B cell (primary cell): ENCODE measurements at regions not wholly inside any gene's neighbourhood (a gene's known extent, or its start where the extent isn't known, plus 50 kb on each side); places are given as distances from the start of the nearest gene placed in this dataset.

ENCODE experiments used
- ATAC-seq: fragments of 200-7000 bp; cut with Tn5 transposase; one replicate; pipeline ENCODE4 v1.10.0; 2021; ENCODE audit warnings: low read depth, mild to moderate bottlenecking, moderate number of reproducible peaks, moderate library complexity
- CTCF ChIA-PET: fragments of 350-600 bp; sonication (Branson Sonifier 250); formaldehyde crosslinking; loops from one replicate; lab custom pipeline; 2021; ENCODE audit warnings: antibody characterized with exemption, inconsistent platforms; lab: Charles Lee
- POLR2A ChIA-PET: fragments of 350-600 bp; sonication (Branson Sonifier 250); formaldehyde crosslinking; loops from one replicate; lab custom pipeline; 2021; ENCODE audit warnings: antibody characterized with exemption; lab: Charles Lee
- DNase-seq: peaks from one replicate; pipeline ENCODE4 v3.0.0; 2013
- H2AFZ ChIP-seq: 2 replicates; pipeline ENCODE4 v1.6.1; 2012; ENCODE audit warnings: mild to moderate bottlenecking, low read depth, low read length; ENCODE audit not compliant: insufficient read depth, poor library complexity, severe bottlenecking
- H3K27ac ChIP-seq, 2 donors: 1 replicate in 1 of 2; 2 replicates in 1 of 2; pipeline ENCODE4 v1.5.1; 2012 to 2013; ENCODE audit warnings: low read length in 2 of 2, mild to moderate bottlenecking in 2 of 2, moderate library complexity in 1 of 2
- H3K27me3 ChIP-seq, 4 experiments: fragments of 200-600 bp in 1 of 4; sonication (generic) in 1 of 4; replicated peaks in 1 of 4; 1 replicate in 2 of 4; 2 replicates in 2 of 4; pipeline versions ENCODE4 v1.6.1 to v1.7.0; 2013 to 2016; ENCODE audit warnings: low read length in 3 of 4, mild to moderate bottlenecking in 2 of 4, mixed read lengths in 1 of 4, moderate library complexity in 1 of 4; ENCODE audit not compliant: insufficient read depth in 4 of 4, control insufficient read depth in 3 of 4; ENCODE audit errors: control extremely low read depth in 1 of 4
- H3K36me3 ChIP-seq, 2 experiments: replicated peaks in 1 of 2; 1 replicate in 1 of 2; 2 replicates in 1 of 2; pipeline versions ENCODE4 v1.6.1 to v1.7.1; 2013; ENCODE audit warnings: low read length in 1 of 2; ENCODE audit not compliant: insufficient read depth in 2 of 2, control insufficient read depth in 1 of 2; ENCODE audit errors: control extremely low read depth in 1 of 2, extremely low read depth in 1 of 2
- H3K4me1 ChIP-seq, 2 donors: fragments of 200-600 bp in 1 of 2; sonication (generic) in 1 of 2; 1 replicate in 1 of 2; 2 replicates in 1 of 2; pipeline versions ENCODE4 v1.5.1 to v1.6.1; 2013 to 2017; ENCODE audit warnings: low read length in 2 of 2; ENCODE audit not compliant: control insufficient read depth in 2 of 2, insufficient read depth in 2 of 2
- H3K4me2 ChIP-seq: replicated peaks from 2 replicates; pipeline ENCODE3; 2012; ENCODE audit warnings: mild to moderate bottlenecking, low read depth, low read length; ENCODE audit not compliant: poor library complexity, severe bottlenecking
- H3K4me3 ChIP-seq, 5 experiments: fragments of 200-600 bp in 1 of 5; sonication (generic) in 1 of 5; 1 replicate in 3 of 5; 2 replicates in 2 of 5; pipeline versions ENCODE4 v1.5.1 to v1.7.0; 2011 to 2016; ENCODE audit warnings: low read length in 4 of 5, mild to moderate bottlenecking in 4 of 5, low read depth in 2 of 5, control low read depth in 1 of 5, moderate library complexity in 1 of 5; ENCODE audit not compliant: insufficient read depth in 1 of 5; ENCODE audit errors: control extremely low read depth in 1 of 5, extremely low read depth in 1 of 5
- H3K79me2 ChIP-seq: fragments of 200-600 bp; sonication (generic); one replicate; pipeline ENCODE4 v1.6.0; 2016; ENCODE audit warnings: low read length; ENCODE audit not compliant: control insufficient read depth, insufficient read depth
- H3K9ac ChIP-seq: fragments of 200-600 bp; sonication (generic); 2 replicates; pipeline ENCODE4 v1.6.1; 2017; ENCODE audit warnings: mild to moderate bottlenecking, low read length, moderate library complexity
- H3K9me3 ChIP-seq, 3 donors: one replicate each; pipeline versions ENCODE4 v1.6.1 to v1.7.1; 2013; ENCODE audit warnings: low read length in 2 of 3; ENCODE audit not compliant: control insufficient read depth in 2 of 3, insufficient read depth in 1 of 3; ENCODE audit errors: control extremely low read depth in 1 of 3
- H4K20me1 ChIP-seq: 2 replicates; pipeline ENCODE4 v1.6.0; 2012; ENCODE audit warnings: mild to moderate bottlenecking, low read length; ENCODE audit not compliant: insufficient read depth, control insufficient read depth, poor library complexity, severe bottlenecking
- H3K27ac Mint-ChIP-seq: one replicate; pipeline ENCODE4 v1.8.0; 2021; ENCODE audit warnings: mixed read lengths
- H3K27me3 Mint-ChIP-seq: one replicate; pipeline ENCODE4 v1.8.0; 2021; ENCODE audit warnings: mixed read lengths
- H3K4me1 Mint-ChIP-seq: one replicate; pipeline ENCODE4 v1.8.0; 2021; ENCODE audit warnings: mixed read lengths
- H3K4me3 Mint-ChIP-seq: one replicate; pipeline ENCODE4 v1.8.0; 2021; ENCODE audit warnings: mixed read lengths
- H3K9me3 Mint-ChIP-seq: one replicate; pipeline ENCODE4 v1.8.0; 2022; ENCODE audit warnings: mixed read lengths; ENCODE audit not compliant: insufficient read depth
- EZH2 ChIP-seq: IDR thresholded peaks from 2 replicates; pipeline ENCODE4 v1.6.1; 2012; ENCODE audit warnings: borderline replicate concordance, low read depth, mild to moderate bottlenecking, moderate library complexity, low read length; ENCODE audit not compliant: insufficient read depth, poor library complexity, severe bottlenecking
- WGBS: methylation state at CpG from one replicate; pipeline ENCODE4 v1.1.5; 2013; ENCODE audit warnings: missing lambda C conversion rate; ENCODE audit not compliant: insufficient coverage; 5-methylcytosine and 5-hydroxymethylcytosine counted together
- intact Hi-C: fragments of 100-400 bp; cut with micrococcal nuclease; formaldehyde crosslinking; loops from one replicate; pipeline ENCODE4 v1.10.0; 2022
- TF ChIP-seq, protein P1 (sequence below): fragments of 200-600 bp; IDR thresholded peaks from one replicate; pipeline ENCODE4 v1.8.0; 2022; ENCODE audit warnings: antibody characterized with exemption, mild to moderate bottlenecking

GRCh38 chr11:81255895-81256294, 1477.8 kb downstream of the FAM181B start:
- POLR2A ChIA-PET: no interaction called here
- H3K4me1 ChIP-seq: no peaks in the 10 kb centered on the region
- no peak overlapping the region for H3K4me2 ChIP-seq
- peaks cover 0 to 1% (median 0%) of the 10 kb centered on the region in 3 donors for H3K9me3 ChIP-seq
- Mint-ChIP-seq H3K27ac (no peak overlapping the region), H3K4me3 (no peak overlapping the region), H3K4me1 (no peaks in the 10 kb centered on the region), H3K9me3 (no peaks in the 10 kb centered on the region), H3K27me3 (no peaks in the 10 kb centered on the region)
- TF ChIP-seq, protein P1, sequence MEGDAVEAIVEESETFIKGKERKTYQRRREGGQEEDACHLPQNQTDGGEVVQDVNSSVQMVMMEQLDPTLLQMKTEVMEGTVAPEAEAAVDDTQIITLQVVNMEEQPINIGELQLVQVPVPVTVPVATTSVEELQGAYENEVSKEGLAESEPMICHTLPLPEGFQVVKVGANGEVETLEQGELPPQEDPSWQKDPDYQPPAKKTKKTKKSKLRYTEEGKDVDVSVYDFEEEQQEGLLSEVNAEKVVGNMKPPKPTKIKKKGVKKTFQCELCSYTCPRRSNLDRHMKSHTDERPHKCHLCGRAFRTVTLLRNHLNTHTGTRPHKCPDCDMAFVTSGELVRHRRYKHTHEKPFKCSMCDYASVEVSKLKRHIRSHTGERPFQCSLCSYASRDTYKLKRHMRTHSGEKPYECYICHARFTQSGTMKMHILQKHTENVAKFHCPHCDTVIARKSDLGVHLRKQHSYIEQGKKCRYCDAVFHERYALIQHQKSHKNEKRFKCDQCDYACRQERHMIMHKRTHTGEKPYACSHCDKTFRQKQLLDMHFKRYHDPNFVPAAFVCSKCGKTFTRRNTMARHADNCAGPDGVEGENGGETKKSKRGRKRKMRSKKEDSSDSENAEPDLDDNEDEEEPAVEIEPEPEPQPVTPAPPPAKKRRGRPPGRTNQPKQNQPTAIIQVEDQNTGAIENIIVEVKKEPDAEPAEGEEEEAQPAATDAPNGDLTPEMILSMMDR: no peak
- no peak for TF ChIP-seq EZH2
- no peak for DNase-seq
- no peak for ATAC-seq
- H2AFZ ChIP-seq: no peak overlapping the region
- intact Hi-C loops: no loop called here
- H3K79me2 ChIP-seq: no peaks in the 10 kb centered on the region
- no peaks in the 10 kb centered on the region for H4K20me1 ChIP-seq
- no peak overlapping the region for H3K27ac ChIP-seq
- no peak overlapping the region for H3K4me3 ChIP-seq
- WGBS: no CpG with 5 or more reads among the region's 1 CpG
- no peak overlapping the region for H3K9ac ChIP-seq
- CTCF ChIA-PET: no interaction called here
- H3K36me3 ChIP-seq: no peaks in the 10 kb centered on the region
- H3K27me3 ChIP-seq: no peaks in the 10 kb centered on the region

- TF ChIP-seq, protein P1: no peak
- no peak for TF ChIP-seq EZH2
- Histone ChIP-seq H3K4me3 (no peak overlapping the region), H2AFZ (no peak overlapping the region), H3K27me3 (no peaks in the 10 kb centered on the region), H3K9ac (no peak overlapping the region), H3K27ac (no peak overlapping the region), H3K4me1 (no peaks in the 10 kb centered on the region), H3K36me3 (no peaks in the 10 kb centered on the region), H3K9me3 (peaks cover 0 to 1% (median 0%) of the 10 kb centered on the region in 3 donors), H4K20me1 (no peaks in the 10 kb centered on the region), H3K4me2 (no peak overlapping the region), H3K79me2 (no peaks in the 10 kb centered on the region)
- Mint-ChIP-seq H3K4me1 (no peaks in the 10 kb centered on the region), H3K4me3 (no peak overlapping the region), H3K27me3 (no peaks in the 10 kb centered on the region), H3K27ac (no peak overlapping the region), H3K9me3 (no peaks in the 10 kb centered on the region)
- no CpG with 5 or more reads among the region's 1 CpG for WGBS
- ChIA-PET CTCF (no interaction called here), POLR2A (no interaction called here)
- DNase-seq: no peak
- intact Hi-C loops: no loop called here
- no peak for ATAC-seq
These were observed 1480.4 kb downstream of the FAM181B start for GRCh38 chr11:81253244-81253643.
